D721Med (cell line): ENCODE measurements at regions not wholly inside any gene's neighbourhood (a gene's known extent, or its start where the extent isn't known, plus 50 kb on each side); places are given as distances from the start of the nearest gene placed in this dataset.

Experiments used
- DNase-seq: peaks from one replicate; pipeline ENCODE4 v3.0.0; 2011; ENCODE audit warnings: low spot score; ENCODE audit not compliant: insufficient read length
- FAIRE-seq: peaks from 2 replicates; lab custom pipeline; 2011; peaks lifted over from hg19 to GRCh38; lab: Jason Lieb, UNC
- TF ChIP-seq, protein P1 (sequence below): IDR thresholded peaks from 2 replicates; pipeline ENCODE4 v1.5.1; 2012; ENCODE audit warnings: mild to moderate bottlenecking, control low read depth; ENCODE audit not compliant: insufficient read depth; ENCODE audit errors: missing control alignments

DNA sequence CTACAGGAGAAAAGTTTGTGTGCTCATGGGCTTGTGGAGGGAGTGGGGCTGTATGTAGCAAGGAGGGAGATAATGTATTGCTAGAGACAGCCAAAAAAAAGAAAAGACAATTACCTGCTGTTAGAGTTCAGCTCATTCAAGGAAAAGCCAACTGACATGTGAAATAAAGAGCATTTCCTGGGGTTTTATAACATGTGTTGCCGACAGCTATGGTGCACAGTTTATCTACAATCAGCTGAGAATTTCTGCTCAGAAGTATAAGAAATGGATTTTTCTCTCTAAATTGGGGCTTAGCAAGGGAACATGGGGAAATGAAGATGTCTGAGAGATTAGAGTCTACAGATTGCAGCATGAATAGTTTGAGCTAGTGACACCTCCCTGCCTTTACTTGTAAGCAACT lies 674.1 kb downstream of the SUCLG1 start:
- no peak for DNase-seq
- TF ChIP-seq, protein P1, sequence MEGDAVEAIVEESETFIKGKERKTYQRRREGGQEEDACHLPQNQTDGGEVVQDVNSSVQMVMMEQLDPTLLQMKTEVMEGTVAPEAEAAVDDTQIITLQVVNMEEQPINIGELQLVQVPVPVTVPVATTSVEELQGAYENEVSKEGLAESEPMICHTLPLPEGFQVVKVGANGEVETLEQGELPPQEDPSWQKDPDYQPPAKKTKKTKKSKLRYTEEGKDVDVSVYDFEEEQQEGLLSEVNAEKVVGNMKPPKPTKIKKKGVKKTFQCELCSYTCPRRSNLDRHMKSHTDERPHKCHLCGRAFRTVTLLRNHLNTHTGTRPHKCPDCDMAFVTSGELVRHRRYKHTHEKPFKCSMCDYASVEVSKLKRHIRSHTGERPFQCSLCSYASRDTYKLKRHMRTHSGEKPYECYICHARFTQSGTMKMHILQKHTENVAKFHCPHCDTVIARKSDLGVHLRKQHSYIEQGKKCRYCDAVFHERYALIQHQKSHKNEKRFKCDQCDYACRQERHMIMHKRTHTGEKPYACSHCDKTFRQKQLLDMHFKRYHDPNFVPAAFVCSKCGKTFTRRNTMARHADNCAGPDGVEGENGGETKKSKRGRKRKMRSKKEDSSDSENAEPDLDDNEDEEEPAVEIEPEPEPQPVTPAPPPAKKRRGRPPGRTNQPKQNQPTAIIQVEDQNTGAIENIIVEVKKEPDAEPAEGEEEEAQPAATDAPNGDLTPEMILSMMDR: no peak
- FAIRE-seq: no peak

DNA sequence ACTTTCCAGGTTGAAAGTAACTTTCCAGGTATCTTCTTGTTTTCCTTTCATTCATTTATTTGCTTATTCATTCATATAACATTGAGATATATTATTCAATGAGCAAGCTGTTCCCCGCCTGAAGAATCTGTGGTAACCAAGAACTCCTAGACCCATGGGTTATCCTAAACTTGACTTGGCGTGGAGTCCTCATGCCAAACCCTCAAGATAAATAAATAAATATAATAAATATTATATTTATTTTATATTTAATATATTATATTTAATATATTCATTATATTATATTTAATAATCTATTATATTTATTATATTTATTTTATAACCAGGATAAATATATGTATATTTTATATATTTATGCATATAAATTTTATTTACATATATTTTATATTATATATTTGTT lies 674.8 kb downstream of the SUCLG1 start:
- no peak for FAIRE-seq
- TF ChIP-seq, protein P1: no peak
- no peak for DNase-seq

DNA sequence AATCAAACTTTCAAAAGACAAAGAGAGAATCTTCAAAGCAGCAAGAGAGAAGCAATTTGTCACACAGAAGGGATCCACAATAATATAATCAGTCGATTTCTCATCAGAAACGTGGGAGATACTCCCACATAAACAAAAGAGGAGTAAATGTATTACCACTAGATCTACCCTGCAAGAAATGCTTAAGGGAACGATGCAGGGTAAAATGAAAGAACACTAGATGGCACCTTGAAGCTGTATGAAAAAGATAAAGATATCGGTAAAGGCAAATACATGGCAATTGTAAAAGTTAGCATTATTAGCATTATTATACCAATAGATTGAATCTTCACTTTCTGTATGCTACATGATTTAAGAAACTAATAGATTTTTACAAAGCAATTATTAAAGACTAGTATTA lies 677.0 kb downstream of the SUCLG1 start:
- DNase-seq (no peak), FAIRE-seq (no peak)

DNA sequence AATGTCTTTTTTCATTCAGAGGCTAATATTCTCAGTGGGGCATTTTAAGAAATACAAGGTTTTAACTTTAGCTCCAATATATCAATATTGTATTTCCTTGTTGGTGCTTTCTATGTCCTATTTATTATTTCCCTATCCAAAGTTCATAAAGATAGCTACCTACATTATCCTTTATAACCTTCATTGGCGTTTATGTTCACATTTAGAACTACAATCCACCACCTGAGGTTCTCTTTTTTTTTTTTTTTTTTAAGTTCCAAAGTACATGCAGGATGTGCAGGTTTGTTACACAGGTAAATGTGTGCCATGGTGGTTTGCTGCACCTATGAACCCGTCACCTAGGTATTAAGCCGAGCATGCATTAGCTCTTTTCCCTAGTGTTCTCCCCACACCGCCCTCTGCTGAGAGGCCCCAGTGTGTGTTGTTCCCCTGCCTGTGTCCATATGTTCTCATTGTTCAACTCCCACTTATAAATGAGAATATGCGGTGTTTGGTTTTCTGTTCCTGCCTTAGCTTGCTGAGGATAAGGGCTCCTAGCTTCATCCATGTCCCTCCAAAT lies 694.6 kb downstream of the SUCLG1 start:
- TF ChIP-seq, protein P1: no peak
- no peak for FAIRE-seq
- DNase-seq: no peak

More for the DNA sequence above, 677.0 kb downstream of the SUCLG1 start:
- TF ChIP-seq, protein P1: peak; percentile 16

DNA sequence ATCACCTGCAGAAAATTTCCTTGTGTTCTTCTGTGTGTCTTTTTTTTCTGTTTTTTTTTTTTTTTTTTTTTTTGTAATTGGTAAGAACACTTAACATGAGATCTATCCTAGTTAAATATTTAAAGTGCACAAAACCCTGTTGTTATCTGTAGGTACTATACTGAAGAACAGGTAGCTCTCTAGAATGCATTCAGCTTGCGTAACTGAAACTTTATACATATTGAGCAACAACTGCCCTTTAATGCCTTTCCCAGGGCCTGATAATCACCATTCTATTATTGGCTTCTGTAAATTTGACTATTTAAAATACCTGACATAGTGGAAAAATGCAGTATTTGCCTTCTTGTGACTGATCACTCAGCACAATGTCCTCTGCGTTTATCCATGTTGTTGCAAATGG lies 701.8 kb downstream of the SUCLG1 start:
- DNase-seq: no peak
- FAIRE-seq: no peak
- TF ChIP-seq, protein P1: no peak

DNA sequence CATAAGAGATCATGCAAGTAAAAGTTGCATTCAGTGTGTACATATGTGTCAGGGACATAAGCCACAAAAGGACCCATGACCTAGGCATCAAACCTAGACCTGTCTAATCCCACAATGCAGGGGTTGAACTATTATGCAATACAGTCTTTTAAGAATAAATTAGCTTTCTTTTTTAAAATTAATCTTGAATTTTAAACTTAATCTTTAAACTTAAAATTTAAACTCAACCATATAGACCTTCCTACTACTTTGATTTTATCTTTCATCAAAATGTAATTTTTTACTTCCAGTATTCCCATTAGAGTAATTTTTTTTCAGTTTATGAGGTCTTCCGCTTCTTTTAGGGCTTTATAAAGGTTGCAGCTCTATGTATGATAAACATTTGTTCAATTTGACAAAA lies 702.9 kb downstream of the SUCLG1 start:
- DNase-seq: no peak
- FAIRE-seq: no peak
- TF ChIP-seq, protein P1: no peak

DNA sequence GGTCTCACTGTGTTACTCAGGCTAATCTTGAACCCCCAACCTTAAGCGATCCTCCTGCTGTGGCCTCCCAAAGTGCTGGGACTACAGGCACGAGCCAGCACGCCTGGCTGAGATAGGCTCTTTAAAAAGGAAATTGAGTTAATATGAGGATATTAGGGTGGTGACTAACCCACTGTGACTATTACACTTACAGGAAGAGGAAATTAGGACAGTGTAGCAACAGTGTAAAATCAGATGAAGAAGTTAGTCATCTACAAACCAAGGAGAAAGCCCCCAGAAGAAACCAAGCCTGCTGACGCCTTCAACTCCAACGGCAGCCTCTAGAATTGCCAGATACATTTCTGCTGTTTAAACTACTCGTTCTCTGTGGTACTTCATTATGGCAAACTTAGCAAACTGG lies 711.9 kb downstream of the SUCLG1 start:
- FAIRE-seq (no peak), DNase-seq (no peak)
- TF ChIP-seq, protein P1: no peak
